ENCODE measurements at regions not wholly inside any gene's neighbourhood (a gene's known extent, or its start where the extent isn't known, plus 50 kb on each side); places are given as distances from the start of the nearest gene placed in this dataset.

GRCh38 chr5:2403296-2403695 is 348.2 kb downstream of the IRX2 start:
- TF ChIP-seq POLR2A (IDR thresholded peaks at IDR 0.05) (no peak), CTCF (IDR thresholded peaks at IDR 0.05) (no peak)
